GM19463 (cell line): ENCODE measurements at regions not wholly inside any gene's neighbourhood (a gene's known extent, or its start where the extent isn't known, plus 50 kb on each side); places are given as distances from the start of the nearest gene placed in this dataset.

Experiments used
- ATAC-seq: cut with Tn5 transposase; IDR thresholded peaks from one replicate; pipeline ENCODE4 v1.9.1; 2021; ENCODE audit warnings: mild to moderate bottlenecking, moderate library complexity; ENCODE audit not compliant: unreplicated experiment

DNA sequence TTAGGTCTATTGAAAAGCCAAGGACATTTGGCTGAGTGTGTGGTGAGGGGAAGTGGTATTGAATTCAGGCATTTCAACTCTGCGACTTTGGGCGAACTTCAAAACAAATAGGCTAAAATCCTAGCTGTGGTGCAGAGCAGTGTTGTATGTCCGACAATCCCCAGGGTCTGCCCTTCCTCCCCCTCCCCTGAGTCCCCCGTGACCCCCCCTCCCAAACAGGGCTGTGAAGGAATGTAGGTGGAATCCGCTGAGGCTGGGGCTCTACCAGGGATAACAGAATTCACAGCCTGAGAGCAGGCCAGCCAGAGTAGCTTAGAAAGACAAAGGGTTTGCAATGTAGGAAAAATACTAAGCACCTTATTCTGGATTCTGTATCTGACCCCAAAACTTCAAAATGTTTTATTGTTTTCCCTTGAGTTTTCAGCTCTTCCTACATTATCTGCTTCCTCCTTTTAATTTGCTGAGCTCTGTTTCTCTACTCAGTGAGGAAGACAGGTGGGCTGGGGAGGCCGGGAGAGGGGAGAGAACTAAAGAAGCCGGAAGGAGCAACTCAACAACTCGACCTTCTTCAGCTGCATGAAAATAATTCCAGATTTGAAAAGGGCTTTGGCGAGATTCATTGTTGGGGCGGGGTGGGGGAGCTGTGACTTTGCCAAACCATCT, 315.2 kb downstream of the BLID start:
- ATAC-seq = no peak

DNA sequence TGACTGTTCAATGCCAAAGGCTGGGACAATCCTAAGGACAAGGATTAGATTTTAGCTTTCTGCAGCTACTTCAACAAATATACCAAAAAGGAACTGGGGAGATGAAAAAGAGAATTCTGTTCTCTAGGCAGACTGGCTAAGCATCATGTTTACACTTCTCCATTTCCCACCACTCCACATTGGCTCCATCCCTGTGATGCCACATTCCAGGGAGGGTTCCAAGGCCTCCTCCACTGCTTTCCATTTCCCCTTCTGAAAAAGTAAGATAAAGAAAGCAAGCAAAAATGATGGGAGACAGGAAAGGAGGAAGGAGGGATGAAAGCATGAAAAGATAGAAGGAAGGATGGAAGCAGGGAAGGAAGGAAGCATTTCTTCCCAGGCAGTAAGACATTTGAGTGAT, 315.8 kb downstream of the BLID start:
- ATAC-seq = no peak

DNA sequence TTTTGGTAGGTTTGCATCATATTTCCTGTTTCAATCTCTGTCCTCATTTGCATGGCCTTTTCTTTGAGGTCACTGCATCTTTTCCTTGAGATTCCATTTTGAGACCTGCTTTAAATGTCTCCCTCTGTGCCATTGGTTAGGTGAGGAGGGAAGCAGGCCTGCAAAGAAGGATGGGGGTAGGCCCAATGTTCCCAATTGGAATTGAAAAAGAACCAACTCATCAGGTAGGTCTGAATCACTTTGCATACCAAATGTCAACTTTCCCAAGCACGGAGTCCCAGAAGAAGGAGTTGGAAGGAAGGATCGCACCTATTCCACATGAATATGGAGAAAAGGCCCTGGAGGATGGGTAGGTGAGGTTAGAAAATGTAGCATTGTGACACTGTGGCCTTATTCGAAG, 318.5 kb downstream of the BLID start:
- ATAC-seq = no peak

DNA sequence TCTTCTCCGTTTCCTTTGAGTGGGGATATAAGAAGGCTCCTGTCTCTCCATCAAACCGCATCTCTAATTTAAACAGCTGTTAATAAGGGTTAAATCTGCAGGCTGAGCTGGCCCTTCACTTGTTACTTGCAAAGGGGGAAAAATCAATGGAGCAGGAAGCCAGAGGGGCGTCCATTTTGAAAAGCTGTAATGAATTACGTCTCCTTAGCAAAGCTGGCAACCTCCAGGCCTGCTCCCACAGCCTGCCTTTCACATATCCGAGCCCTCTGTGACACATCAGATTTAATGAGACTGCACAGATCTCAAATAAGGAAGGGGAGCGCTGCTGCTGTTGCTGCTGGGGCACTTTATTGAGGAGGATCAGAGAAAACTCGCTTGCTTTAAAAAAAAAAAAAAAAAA, 320.8 kb downstream of the BLID start:
- no peak for ATAC-seq

DNA sequence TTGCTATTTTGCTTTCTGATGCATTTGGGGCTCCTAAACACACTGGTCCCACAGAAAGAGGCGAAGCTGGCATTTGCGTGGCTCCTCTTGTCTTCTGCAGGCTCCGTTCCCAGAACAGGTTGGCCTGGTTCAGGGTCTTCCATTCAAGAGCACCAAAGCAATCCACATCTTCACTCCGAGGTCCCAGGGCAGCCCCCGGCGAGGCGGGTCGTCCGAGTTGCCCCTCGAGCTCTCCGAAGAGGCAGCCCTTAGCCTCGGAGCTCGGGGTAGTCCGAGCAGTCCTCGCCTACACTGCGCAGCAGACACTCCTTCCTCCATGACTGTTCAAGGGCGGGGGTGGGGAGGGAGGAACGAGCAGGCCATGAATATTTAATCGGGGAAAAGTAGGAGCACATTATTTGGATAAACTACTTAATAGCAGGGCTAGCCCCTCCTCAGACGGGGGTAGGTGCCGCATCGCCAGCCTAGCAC, 321.3 kb downstream of the BLID start:
- ATAC-seq = no peak

DNA sequence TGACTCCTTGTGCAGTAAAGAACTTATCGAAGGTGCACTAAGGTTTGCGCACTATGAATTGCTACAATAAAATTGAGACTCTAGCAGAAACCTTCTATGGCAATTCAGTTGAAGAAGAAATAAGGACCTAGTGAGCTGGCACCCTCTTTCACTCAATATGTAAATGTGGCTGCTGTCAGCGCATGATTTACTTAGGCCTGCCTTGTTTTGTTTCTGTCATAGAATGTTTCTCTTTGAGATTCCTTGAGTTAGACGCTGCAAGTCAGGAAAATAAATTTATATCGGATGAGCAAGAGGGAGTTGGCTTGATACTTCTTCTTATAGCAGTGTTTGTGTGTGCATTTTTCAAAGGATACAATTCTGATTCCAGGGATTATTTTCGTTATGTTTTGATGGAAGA, 322.1 kb downstream of the BLID start:
- no peak for ATAC-seq

DNA sequence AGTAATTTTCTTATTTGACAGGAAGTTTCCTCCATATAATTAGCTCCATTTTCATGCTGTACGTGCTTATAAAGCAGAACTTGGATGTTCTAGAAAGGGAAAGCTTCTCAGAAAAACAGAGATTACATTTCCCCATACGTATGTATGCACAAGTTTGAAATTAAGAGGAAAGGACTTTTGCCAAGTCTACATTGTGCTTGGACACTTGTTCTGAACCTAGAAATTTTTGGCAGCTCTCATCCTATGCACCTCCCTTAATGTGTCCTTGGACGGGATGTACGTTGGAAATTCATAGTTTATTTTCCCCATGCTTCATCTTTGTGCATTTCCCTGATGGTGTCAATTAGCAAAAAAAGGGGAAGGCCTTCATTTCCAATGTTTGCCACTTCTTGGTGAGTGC, 322.7 kb downstream of the BLID start:
- ATAC-seq = no peak

DNA sequence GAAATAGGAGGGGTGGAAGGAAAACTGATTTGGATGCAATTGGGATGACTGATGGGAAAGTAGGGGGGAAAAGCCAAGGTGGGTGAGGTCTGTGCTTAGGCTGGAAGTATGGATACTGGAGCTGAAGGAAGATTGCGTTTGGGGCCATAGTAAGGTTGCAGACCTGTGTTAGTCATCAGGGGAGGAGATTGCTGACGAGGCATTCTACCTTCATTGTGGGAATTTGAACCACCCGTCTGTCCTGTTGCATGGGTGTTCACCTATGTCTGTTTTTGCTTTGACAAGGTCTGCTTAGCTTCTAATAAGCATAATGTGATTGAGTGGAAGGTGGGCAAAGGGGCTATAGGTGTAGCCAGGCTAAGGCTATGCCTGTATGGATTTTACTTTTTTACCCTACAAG, 323.8 kb downstream of the BLID start:
- ATAC-seq = no peak

DNA sequence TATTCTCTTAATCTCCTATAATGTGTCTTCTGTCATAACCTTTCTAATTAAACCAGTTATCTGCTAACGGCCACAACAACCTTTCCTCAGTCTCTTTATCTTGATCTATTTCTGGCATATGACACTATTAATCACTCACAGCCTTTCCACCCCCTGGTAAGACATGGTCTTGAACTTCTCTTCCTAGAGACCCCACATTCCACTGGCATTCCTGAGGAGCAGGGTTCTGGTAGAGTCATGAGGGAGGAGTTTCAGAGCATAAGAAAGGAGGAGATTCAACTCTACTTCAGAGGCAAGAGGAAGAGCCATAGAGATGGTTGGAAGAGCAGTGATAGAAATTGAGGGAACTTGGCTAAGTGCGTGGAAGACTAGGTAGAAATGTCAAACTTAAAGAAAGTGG, 325.6 kb downstream of the BLID start:
- no peak for ATAC-seq

DNA sequence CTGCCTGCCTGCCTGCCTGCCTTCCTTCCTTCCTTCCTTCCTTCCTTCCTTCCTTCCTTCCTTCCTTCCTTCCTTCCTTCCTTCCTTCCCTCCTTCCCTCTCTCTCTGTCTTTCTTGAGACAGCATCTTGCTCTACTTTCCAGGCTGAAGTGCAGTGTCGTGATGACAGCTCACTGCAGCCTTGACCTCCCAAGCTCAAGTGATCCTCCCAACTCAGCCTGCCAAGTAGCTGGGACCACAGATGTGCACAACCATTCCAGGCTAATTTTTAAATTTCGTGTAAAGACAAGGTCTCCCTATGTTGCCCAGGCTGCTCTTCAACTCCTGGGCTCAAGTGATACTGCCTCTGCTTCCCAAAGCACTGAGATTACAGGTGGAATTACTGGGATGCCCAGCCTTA, 328.2 kb upstream of the SORL1-AS1 start:
- ATAC-seq = no peak

DNA sequence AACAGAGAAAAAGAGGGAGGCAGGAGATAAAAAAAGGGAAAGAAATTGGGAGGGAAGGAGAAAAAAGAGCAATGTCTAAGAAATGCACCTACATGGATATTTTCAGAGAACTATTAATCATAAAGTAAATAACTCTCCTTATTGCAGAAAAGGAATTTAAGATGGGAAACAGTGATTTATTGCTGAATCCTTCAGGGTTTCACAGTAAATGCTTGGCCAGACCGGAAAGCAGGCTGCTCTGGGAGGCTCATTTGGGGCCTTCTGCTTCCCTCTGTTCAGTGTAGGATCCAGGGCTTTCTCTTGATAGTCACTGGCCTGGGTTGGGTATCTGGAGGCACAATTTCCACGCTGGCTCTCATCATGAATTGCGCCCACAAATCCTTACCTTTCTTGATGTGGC, 324.3 kb upstream of the SORL1-AS1 start:
- no peak for ATAC-seq

DNA sequence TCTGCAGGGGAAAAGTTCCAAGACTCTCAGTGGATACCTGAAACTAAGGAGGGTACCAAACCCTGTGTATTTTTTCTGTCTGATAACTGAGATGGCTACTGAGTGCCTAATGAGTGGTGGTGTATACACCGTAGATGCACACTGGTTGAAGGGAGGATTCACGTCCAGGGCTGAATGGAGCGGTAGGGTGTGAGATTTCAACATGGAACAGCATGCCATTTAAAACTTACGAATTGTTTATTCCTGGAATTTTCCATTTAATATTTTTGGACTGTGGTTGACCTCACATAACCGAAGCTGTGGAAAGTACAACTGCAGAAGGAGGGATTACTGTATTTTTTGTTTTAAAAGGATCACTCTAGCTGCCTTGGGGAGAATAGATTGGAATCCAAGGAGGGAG, 322.5 kb upstream of the SORL1-AS1 start:
- ATAC-seq = no peak

DNA sequence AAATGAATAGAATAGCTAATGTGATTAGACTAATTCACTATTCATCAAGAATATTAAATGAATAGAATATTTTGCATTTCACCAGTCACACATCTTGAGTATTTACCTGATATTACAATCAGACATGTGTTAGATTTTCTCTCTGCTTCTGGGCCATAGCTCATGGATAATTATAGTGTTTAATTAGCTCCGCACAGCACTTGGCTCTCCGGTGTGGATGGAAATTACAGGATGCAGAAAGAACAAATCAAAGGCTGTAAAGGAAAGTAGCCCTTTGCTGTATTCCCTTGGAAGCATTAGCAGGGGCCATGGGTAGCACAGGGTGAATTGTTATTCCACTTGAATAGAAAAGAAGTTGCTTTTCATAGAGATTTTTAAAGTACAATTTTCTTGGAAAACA, 320.3 kb upstream of the SORL1-AS1 start:
- no peak for ATAC-seq

DNA sequence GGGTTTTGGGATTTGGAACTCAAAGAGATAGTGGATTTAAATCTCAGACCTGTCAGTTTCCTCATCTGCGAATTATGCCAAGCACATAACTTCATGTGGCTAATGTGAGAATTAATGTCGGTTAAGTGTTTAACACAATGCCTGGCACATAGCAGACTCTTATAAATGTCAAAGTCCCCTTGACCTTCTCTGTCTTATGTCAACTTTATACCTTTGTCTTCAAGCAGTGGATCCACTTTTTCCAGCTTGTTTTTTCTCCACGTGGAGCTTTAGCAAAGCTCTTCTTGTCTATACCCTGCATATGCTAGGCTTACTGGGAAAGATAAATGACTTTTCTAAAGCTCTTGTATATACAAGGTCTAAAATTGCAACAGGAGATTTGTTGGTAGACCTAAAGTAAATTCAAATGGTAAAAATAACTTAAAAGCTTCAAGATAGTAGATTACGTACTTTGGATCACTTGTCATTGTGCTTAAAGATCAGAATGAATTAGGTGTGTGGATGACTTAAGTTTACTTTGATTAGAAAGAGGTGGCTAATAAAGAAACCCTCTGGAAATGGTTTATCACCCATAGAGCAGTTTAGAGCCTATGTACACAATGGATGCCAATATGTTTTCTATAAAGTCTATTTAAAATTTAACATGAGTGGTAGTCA, 318.3 kb upstream of the SORL1-AS1 start:
- no peak for ATAC-seq

DNA sequence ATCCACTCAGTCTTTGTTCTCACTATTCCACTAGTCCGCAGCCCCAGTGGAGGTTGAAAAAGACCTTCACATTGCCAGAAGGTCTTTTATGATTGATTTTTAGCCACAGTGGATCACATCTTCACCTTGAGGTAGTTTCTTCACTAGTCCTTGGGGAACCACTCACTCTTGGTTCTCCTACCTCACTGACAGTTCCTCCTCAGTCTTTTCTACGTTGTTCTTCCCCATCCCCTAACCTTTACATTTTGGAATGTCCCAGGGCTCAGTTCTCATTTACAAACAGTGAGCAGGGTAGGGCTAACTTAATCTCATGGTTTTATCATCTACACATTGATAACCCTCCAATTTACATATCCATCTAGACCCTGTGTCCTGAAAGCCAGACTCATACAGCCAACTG, 316.4 kb upstream of the SORL1-AS1 start:
- ATAC-seq = no peak

DNA sequence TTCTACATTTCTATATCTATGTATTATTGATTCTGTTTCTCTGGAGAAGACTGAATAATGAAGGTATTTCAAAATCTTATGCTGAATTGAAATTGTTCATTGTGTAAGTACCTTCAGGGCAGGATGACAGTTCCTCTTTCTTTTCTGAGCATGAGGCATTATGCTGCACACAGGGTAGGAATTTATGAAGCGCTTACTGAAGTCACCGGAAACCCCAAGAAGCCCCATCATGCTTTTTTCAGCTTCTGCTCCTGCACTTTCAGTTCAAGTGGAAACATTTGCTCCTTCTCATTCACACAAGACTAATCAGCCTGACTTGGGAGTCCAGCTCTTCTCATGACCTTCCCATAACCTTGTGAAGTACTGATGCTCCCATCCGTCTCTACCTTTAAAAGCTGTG, 314.7 kb upstream of the SORL1-AS1 start:
- ATAC-seq = peak; percentile 71

DNA sequence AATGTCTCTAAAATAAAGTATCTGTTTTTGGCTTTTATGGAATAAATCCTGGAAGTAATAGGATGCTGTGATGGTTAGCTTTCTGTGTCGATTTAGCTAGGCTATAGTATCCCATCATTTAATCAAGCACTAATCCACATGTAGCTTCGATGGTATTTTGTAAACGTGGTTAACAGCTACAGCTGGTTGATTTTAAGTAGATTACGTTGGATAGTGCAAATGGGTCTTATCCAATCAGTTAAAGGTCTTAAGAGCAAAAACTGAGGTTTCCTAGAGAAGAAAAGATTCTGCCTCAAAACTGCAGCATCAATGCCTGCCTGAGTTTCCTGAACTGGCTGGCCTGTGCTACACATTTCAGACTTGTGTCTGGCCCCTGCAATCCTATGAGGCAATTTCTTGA, 314.2 kb upstream of the SORL1-AS1 start:
- peak; percentile 3 for ATAC-seq

DNA sequence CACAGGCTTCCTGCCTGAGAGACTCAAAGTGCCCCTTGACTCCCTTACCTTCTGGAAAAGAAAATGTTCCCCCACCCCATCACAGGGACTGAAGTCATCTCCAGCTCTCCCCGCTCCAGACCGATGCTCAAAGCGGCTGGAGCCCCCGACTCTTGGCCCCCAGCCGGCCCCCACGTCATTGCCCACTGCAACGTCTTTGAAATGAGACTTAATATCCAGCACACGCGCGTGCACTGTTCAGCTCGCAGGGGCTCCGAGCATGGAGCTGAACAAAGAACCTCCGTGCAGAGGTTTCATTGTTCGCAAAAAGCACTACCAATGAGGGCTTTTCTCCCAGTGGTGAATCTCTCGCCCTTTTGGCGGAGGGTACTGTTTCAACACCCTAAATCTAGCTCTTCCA, 313.4 kb upstream of the SORL1-AS1 start:
- no peak for ATAC-seq

DNA sequence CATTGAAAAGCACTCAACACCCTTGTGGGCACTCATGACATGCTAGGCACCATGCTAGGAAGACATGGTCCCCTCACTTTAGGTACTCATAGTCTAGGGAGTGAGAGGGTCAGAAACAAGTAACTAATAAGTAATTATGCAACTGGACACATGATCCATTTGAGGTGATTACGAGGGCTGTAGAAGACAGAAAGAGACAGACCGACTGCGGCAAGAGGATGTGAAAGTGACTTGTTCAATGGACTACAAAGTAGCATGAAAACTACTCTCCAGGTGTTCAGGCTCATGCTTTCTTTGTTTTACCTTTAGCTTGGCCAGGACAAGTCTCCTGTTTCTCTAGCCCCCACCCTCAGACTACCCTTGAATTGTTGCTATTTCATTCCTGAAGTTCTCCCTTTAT, 310.8 kb upstream of the SORL1-AS1 start:
- peak; percentile 73 for ATAC-seq

DNA sequence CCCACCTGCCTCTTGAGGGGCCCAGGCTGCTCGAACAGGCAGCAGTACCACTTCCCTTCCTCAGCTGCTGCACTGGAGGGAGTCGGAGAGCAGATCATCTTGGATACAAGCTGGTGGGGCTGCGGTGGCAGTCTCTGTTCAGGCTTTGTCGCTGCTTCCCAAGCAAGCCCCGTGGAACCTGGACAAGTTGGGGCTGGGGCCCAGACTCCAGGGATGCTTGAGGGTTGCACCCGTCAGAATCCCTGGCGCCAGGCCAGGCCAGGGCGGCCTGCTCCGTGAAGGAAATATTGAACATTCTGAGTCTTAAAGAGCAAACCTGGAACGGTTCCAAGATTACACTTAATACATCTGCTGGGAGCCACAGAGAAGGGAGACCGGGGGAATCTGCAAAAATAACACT, 310.1 kb upstream of the SORL1-AS1 start:
- no peak for ATAC-seq

DNA sequence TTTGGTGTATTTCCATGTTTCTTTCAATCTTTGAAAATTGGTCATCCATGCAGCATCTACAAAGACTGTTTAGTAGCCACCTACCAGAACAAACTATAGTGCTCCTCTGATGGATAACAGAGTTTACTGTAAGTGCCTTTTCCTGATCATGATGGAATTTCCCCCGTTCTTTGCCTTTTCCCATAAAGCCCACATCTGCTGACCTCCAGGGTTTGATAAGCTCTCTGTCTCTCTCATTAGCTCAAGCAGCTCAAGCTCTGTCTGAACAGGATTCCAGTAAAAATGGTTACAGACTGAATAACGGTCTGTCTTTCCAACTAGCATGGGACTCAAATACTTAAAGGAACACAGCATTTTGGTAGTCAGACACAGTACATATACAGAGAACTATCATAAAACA, 308.4 kb upstream of the SORL1-AS1 start:
- no peak for ATAC-seq

DNA sequence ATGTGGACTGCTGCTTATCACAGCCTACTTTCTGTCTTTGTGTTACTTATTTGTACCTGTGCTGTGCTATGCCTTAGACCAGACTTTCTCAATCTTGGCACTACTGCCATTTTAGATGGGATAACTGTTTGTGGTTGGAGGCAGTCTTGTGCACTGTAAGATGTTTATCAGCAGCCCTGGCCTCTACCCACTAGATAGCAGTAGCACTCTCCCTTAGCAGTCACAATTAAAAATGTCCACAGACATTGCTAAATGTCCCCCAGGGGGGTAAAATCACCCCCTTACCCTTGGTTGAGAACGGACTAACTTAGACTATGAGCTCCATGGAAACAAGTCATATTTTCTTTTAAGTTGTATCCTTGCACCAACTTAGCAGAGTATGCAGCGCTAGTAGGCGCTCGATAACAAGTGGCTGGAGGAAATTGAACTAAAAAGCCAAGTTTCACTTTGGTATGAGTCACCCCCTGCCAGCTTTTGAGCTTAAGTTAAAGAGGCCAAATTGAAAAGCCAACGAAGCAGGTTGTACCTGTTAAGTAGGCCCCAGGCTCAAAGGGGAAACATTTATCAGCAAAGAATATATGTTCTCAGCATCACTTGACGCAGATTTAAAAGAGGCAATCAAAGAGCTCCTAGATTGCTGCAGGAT, 304.8 kb upstream of the SORL1-AS1 start:
- ATAC-seq = peak; percentile 91
